Motor neuron (in vitro differentiated cells): ENCODE measurements at regions not wholly inside any gene's neighbourhood (a gene's known extent, or its start where the extent isn't known, plus 50 kb on each side); places are given as distances from the start of the nearest gene placed in this dataset.
"Not testable (repeated sequence)": the region's sequence is repeated elsewhere in the genome, so short reads cannot be mapped to it uniquely, and the experiment has no call there.

Source experiments
- ATAC-seq, 8 experiments: fragments of 200-7000 bp; cut with Tn5 transposase; replicated peaks in 6 of 8; 2 replicates each; pipeline ENCODE4 v1.8.0; 2021; ENCODE audit warnings: mild to moderate bottlenecking in 8 of 8, moderate library complexity in 8 of 8
- H3K27ac ChIP-seq, 2 donors: fragments of 250-450 bp; sonication (Bioruptor Pico); 2 replicates each; pipeline ENCODE4 v1.9.0; 2021; ENCODE audit warnings: antibody characterized with exemption in 2 of 2, mild to moderate bottlenecking in 2 of 2, moderate library complexity in 1 of 2
- H3K4me1 ChIP-seq, 2 donors: fragments of 250-450 bp; sonication (Bioruptor Pico); replicated peaks in 1 of 2; 2 replicates each; pipeline ENCODE4 v1.6.1; 2021; ENCODE audit warnings: antibody characterized with exemption in 2 of 2, mild to moderate bottlenecking in 2 of 2, moderate library complexity in 1 of 2
- H3K4me3 ChIP-seq, 5 donors: fragments of 250-450 bp; sonication (Bioruptor Pico); 2 replicates each; pipeline ENCODE4 v1.9.0; 2021; ENCODE audit warnings: antibody characterized with exemption in 5 of 5, mild to moderate bottlenecking in 5 of 5, moderate library complexity in 4 of 5
- WGBS, 10 experiments: fragments of 450-650 bp; shearing (Covaris generic); methylation state at CpG; one replicate each; pipeline ENCODE4 v1.0.0; 2022; 5-methylcytosine and 5-hydroxymethylcytosine counted together
- in situ Hi-C, 9 experiments: fragments of 400-800 bp; cut with MboI; loops; one replicate each; pipeline ENCODE4 v1.15.0; 2021; ENCODE audit warnings: low sequenced_read_pairs in 9 of 9, low pct_unique_long_range_greater_than_20kb in 2 of 9; ENCODE audit not compliant: unreplicated experiment in 9 of 9

DNA sequence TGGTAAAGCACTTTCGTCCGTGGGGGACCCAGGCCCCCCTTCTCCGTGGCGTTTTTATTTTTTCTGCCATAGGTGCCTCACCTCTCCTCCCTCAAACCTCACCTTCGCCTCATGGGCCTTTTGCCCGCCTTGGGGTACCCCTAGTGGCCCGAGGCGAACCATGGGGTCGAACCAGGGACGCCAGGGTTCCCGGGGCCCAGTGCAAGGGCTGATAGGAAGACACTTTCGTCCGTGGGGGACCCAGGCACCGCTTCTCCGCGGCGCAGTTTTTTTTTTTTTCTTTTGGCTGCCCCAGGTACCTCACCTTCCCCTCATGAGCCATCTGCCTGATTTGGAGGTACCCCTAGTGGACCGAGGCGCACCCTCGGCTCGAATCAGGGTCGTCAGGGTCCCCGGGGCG, 527.8 kb downstream of the FOXD4L4 start:
- no CpG with 5 or more reads among the region's 24 CpGs for WGBS, 10 experiments
- H3K4me1 ChIP-seq, in situ Hi-C loops, H3K27ac ChIP-seq, H3K4me3 ChIP-seq, ATAC-seq: not testable (repeated sequence)

DNA sequence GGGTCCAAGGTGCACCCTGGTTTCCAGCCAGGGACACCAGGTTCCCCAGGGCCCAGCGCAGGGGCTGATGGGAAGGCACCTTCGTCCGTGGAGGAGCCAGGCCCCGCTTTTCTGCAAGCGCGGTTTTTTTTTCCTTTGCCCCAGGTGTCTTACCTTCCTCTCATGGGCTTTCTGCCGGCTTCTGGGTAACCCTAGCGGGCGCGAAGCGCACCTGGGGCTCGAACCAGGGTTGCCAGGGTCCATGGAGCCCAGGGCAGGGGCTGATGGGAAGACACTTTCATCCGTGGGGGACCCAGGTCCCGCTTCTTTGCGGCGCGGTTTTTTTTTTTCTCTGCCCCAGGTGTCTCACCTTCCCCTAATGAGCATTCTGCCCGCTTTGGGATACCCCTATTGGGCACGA, 529.3 kb downstream of the FOXD4L4 start:
- H3K4me1 ChIP-seq, ATAC-seq, H3K27ac ChIP-seq, H3K4me3 ChIP-seq, in situ Hi-C loops: not testable (repeated sequence)
- no CpG with 5 or more reads among the region's 19 CpGs for WGBS, 10 experiments

DNA sequence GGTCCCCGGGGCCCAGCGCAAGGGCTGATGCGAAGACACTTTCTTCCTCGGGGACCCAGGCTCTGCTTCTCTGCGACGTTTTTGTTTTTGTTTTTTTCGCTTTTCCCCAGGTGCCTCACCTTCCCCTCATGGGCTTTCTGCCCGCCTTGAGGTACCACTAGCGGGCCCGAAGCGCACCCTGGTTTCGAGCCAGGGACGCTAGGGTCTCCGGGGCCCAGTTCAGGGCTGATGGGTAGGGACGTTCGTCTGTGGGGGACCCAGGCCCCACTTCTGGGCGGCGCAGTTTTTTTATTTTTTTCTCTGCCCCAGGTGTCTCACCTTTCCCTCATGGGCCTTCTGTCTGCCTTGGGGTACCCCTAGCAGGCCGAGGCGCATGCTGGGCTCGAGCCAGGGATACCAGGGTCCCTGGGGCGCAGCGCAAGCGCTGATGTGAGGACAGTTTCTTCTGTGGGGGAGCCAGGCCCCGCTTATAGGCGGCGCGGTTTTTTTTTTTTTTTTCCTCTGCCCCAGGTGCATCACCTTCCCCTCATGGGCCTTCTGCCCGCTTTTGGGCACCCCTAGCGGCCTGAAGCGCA, 530.0 kb downstream of the FOXD4L4 start:
- in situ Hi-C loops, H3K4me3 ChIP-seq, H3K4me1 ChIP-seq, H3K27ac ChIP-seq, ATAC-seq: not testable (repeated sequence)
- no CpG with 5 or more reads among the region's 31 CpGs for WGBS, 10 experiments

DNA sequence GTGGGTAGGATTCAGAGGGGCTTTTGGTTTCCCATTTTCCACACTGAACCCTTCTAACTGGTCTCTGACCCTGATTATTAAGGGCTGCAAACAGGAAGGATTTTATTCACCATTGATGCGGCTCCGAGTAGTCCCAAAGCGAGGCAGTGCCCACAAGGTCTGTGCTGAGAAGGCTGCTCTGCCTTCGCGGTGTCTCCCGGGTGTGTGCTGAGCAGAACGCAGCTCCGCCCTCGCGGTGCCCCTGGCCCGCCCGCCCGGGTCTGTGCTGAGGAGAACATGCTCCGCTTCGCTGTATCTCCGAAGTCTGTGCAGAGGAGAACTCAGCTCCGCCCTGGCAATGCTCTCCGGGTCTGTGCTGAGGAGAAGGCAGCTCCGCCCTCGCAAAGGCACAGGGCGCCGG, 530.7 kb downstream of the FOXD4L4 start:
- ATAC-seq, H3K4me1 ChIP-seq, in situ Hi-C loops, H3K4me3 ChIP-seq, H3K27ac ChIP-seq: not testable (repeated sequence)
- WGBS, 10 experiments, result no CpG with 5 or more reads among the region's 22 CpGs

DNA sequence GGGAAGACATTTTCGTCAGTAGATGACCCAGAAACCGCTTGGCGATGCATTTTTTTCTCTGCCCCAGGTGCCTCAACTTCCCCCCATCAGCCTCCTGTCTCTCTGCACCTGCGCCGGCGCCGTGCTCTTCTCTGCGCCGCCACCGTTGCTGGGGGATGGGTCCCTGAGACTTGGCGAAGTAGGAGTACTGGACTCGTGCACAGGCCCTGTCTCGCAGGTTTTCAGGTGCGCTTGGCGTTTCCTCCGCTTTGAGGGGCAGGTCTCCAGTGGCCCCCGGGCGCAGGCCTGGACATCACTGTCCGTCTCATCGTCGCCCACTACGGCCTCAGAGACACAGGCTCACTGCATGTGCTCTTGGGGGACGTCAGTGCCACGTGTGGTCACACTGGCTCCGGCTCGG, 532.1 kb downstream of the FOXD4L4 start:
- in situ Hi-C loops, H3K27ac ChIP-seq, H3K4me3 ChIP-seq, ATAC-seq, H3K4me1 ChIP-seq: not testable (repeated sequence)
- no CpG with 5 or more reads among the region's 26 CpGs for WGBS, 10 experiments

DNA sequence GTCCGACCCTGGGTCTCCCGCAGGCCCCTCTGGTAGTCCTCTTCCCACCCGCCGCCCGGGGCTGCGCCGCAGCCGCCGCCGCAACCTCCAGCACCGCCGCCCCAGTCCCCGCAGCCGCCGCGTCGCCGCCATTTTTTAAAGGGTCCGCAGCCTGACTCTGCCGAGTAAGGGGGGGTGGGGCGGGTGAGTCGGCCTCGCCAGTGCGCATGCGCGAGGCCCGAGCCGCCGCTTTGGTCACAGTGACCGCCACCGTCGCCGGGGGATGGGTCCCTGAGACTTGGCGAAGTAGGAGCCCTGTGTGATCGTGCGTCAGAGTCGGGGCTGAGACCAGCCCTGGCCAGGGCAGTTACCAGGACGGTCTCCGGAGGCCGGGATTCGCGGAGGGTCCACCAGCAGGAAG, 532.8 kb downstream of the FOXD4L4 start:
- ATAC-seq, result peak; percentile 18 to 66 (median 64)
- H3K27ac ChIP-seq, result peak overlapping the region; percentile 90 to 97
- in situ Hi-C loops, H3K4me1 ChIP-seq: not testable (repeated sequence)
- WGBS, 10 experiments, result no CpG with 5 or more reads among the region's 42 CpGs
- H3K4me3 ChIP-seq, result peak overlapping the region; percentile 43 to 94 (median 51)

DNA sequence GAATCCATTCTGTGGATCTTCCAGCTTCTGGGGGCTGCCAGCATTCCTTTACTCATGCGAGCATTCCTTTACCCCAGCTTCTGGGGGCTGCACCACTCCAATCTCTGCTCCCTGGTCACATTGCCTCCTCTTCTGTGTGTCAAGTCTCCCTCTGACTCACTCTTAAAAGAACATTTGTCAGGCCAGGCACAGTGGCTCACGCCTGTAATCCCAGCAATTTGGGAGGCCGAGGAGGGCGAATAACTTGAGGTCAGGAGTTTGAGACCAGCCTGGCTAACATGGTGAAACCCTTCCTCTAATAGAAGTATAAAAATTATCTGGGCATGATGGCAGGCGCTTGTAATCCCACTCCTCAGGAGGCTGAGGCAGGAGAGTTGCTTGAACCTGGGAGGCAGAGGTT, 541.9 kb downstream of the FOXD4L4 start:
- H3K4me3 ChIP-seq, H3K4me1 ChIP-seq, ATAC-seq, in situ Hi-C loops, H3K27ac ChIP-seq: not testable (repeated sequence)
- no CpG with 5 or more reads among the region's 5 CpGs for whole genome bisulfite sequencing, 10 experiments
